IPS-NIHi7 (cell line): ENCODE measurements at regions not wholly inside any gene's neighbourhood (a gene's known extent, or its start where the extent isn't known, plus 50 kb on each side); places are given as distances from the start of the nearest gene placed in this dataset.
"Not testable (repeated sequence)": the region's sequence is repeated elsewhere in the genome, so short reads cannot be mapped to it uniquely, and the experiment has no call there.

Source experiments
- DNase-seq: peaks from one replicate; pipeline ENCODE4 v3.0.0; 2012; ENCODE audit warnings: mixed read lengths; ENCODE audit errors: extremely low spot score

DNA sequence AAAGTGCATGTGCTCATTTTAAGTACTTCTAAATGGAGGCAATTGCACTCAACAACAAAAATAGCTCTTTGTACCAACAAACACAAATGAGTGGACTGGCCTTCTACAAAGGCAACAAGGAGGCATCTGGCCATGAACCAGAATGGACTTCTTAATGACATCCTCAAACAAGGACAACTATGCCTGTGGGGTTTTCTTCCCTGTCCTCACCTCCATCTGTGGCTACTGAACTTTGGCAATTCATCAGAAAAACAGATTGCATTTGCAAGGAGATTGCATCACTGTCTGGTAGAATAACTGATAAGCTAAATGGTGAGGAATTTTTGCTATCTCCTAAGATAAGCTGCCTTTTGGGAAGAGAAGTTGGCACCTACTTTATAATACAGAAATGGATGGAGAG lies 447.3 kb upstream of the CCNG1 start:
- DNase-seq: no peak

DNA sequence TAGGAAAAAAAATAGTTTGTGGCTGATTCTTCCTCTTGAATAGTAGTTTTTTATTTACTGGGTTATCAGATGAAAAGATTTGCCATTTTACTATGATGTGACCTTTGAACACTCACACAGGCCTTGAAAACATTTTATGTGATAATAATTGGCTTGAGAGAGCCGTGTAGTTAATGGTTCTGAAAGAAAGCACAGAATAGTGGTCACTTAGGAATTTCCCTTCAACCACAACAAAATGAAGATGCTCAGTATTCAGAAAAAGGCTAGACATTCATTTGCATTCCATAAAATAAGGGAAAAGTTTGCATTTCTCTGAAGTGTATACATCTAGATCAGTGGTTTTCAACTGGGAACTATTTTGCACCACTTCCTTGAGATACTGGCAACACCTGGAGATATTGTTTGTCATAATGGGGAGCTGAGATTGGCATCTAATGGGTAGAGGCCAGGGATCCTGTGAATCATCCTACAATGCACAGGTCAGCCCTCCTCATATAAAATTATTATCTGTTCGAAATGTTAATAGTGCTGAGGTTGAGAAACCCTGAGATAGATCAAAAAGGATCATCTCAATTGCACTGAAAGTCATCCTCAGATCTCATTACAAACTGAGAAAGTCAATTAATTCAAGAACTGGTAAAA lies 446.4 kb upstream of the CCNG1 start:
- no peak for DNase-seq

GRCh38 chr5:162995568-162995967 lies 441.8 kb upstream of the CCNG1 start:
- no peak for DNase-seq

GRCh38 chr5:162996053-162996452 lies 441.3 kb upstream of the CCNG1 start:
- DNase-seq: no peak

DNA sequence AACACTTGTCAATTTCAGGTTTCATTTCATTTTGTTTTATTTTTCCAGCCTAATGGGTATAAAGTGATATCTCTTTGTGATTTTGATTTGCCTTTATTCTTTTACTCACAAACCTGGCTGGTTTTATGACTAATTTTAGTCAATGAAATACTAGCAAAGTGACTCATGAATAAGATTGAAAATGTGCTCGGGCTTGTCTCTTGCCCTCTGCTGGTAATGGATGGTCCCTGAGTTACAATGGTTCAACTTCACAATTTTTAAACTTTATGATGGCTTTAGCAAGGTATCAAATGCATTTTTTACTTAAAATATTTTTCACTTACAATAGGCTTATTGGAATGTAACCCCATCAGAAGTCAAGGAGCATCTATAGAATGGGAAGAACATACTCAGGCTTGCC lies 431.4 kb upstream of the CCNG1 start:
- no peak for DNase-seq

- DNase-seq: no peak
These were observed 414.7 kb upstream of the CCNG1 start for GRCh38 chr5:163022582-163023128.

DNA sequence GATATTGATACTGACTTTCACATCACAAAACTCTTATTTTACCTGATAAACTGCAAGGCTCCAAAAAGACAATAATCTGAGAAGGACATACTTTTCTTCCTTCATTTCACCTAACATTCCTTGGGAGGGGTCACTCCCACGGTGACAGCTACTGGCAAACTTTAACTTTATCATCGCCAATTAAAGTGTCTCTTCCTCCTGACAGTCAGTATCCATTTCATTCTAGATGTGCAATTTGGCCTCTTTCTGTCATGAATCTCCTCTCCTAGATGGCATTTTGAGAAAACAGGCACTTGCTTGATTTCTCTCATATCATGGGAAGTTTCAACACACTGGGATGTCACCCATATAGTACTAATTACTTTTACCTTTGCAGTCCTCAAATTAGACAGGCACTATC lies 413.5 kb upstream of the CCNG1 start:
- no peak for DNase-seq

DNA sequence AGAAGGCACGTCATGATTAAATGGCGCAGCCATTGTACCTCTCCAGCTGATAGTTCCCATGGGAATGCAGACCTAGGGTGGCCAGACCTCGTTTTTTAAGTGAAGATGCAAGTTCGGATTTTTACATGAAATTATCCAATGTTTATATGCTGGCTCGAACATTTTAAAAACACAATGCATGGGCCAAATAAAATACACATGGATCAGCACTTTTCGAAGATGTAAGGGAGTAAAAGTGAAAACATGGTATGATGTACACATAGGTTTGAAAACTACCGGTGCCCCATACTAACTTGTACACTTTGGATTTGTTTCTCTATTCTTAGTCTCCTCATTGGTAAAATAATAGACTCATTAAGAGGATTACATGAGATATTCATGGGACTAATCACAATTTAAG lies 412.5 kb upstream of the CCNG1 start:
- no peak for DNase-seq

DNA sequence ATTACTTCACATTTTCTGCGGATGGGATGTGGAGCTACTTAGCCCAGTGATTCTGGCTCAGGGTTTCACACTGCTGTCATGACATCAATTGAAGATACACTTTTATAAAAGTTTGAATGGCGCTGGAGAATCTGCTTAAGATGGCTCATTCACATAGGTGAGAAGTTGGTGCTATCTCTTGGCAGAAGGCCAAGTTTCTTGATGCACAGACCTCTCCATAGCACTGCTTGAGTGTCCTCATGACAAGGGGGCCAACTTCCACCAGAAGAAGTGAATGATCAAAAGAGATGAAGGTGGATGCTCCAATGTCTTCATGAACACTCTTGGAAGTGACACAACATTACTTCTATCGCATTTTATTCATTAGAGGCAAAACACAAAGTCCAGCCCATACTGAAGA lies 403.7 kb upstream of the CCNG1 start:
- no peak for DNase-seq

DNA sequence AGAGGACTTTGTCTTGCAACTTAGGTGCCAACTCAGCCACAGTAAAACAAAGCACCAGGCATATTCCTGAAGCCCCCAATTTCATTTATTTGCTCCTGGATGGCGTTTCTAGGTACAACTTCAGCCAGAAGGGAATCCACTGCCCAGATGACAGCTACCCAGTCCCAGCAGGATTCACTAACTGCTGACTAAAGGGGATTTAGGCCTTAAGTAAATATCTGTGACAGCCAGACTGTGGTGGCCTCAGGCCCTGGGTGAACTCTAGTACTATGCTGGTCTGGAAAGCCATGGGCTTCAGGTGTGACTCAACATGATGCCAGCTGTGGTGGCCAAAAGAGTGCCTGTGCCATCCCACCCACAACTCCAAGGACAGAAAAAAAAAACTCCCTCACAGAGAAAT lies 396.1 kb upstream of the CCNG1 start:
- DNase-seq: no peak

DNA sequence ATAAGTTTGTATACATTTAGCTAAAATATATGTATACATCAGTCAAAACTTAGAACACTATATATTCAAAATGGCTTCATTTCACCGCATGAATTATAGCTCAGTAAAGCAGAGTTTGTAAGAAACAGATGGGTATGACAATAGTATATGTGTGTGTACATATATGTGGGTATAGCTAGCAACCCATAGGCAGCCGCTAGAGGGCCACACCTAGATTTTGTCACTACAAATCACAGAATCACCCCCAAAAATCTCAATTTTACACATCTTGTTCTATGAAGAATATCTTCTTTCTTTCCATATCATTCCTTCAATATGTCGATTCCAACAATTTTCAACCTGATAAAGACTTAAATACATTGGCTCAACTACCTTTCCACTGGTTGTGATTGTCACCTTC lies 357.8 kb upstream of the CCNG1 start:
- no peak for DNase-seq

- DNase-seq: no peak
These were observed 348.2 kb upstream of the CCNG1 start for GRCh38 chr5:163089230-163089629.

DNA sequence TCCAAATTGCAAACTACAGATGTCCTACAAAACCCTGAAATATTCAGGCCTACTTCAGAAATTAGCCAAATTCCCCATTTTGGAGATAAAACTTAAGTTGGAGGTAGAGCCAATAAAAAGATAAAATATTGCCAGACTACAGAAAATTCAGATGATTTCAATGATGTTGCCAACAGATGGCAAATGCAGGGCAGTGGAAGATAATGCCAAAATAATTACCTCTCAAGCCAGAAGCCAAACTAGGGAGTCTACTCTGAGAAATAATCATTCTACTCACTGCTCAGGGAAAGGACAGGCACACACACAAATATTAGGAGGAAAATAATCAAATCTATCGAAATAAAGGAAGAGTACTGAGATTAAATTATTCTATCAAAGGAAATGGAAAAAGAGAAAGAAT lies 347.5 kb upstream of the CCNG1 start:
- DNase-seq: no peak

GRCh38 chr5:163094492-163095180 lies 342.8 kb upstream of the CCNG1 start:
- no peak for DNase-seq

DNA sequence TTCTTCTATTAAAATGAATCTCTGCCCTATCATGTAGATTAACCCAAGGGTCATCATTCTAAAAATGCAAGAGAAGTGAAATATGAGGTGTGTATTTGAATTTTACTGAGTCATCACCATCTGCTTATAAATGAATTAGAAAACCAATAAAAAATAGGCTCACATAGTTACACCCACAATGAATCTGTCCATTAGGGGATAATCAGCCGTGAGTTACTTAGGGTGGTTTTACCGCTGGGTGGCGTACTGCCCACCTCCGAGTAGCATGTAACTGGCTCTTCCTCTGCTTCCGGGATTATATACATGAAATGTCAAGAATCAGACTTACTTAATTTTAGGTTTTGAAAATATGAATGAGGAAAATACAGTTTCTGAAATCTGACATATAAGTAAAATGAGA lies 332.9 kb upstream of the CCNG1 start:
- peak; percentile 68 for DNase-seq

DNA sequence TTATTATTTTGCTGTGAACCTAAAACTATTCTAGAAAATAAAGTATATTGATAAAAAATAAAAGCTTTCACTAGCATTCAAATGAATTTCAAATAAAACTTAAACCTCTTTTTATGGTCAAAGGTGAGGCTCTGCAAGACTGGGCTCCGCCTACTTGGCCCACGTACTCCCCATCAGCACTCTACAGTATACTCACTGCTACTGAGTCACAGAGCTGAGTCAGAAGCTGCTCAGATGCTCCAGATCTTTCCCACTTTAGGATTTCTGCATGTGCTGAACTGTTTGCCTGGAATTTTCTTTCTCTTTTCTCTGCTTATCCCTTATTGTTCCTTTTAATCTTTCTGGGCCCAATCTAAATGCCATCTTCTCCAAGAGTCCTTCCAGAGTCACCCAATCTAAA lies 331.9 kb upstream of the CCNG1 start:
- no peak for DNase-seq

DNA sequence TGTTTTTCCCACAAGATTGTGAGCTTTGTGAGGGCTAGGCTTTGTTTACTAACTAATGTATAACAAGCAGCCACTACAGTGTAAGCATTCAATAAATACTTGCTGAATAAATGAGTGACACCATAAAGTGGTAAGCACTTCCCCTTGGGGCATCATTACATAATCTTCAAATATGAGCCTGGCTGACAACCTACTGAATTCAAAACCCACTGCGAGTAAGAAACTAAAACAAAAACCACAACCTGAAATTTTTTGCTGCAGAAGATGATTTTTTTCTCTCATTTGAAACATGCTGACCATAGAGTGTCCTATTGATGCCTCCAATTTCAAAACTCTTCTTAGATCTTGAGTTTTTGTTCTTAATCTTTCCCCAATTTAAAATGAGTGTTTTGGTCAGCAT lies 331.3 kb upstream of the CCNG1 start:
- no peak for DNase-seq

DNA sequence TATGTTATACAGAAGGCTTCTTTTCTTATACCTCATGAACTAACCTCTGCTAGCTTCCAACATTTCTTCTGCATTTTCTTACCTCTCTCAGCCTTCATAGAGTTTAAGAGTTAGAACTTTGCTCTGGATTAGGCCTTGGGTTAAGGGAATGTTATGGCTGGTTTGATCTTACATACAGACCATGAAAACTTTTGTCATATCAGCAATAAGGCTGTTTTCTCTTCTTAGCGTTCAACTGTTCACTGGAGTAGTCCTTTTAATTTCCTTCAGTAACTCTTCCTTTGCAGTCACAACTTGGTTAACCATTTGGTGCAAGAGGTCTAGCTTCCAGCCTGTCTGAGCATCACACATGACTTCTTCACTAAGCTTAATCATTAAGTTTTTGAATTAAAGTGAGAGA lies 329.0 kb upstream of the CCNG1 start:
- no peak for DNase-seq

- DNase-seq: no peak
These were observed 322.4 kb upstream of the CCNG1 start for GRCh38 chr5:163115011-163115410.

DNA sequence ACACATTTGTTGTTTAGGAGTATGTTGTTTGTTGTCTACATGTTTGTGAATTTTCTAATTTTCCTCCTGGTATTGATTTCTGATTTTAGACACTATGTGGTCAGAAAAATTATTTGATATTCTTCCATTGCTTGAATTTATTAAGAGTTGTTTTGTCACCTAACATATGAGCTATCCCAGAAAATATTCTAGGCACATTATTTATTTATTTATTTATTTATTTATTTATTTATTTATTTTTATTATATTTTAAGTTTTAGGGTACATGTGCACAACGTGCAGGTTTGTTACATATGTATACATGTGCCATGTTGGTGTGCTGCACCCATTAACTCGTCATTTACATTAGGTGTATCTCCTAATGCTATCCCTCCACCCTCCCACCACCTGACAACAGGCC lies 320.8 kb upstream of the CCNG1 start:
- not testable (repeated sequence) for DNase-seq

DNA sequence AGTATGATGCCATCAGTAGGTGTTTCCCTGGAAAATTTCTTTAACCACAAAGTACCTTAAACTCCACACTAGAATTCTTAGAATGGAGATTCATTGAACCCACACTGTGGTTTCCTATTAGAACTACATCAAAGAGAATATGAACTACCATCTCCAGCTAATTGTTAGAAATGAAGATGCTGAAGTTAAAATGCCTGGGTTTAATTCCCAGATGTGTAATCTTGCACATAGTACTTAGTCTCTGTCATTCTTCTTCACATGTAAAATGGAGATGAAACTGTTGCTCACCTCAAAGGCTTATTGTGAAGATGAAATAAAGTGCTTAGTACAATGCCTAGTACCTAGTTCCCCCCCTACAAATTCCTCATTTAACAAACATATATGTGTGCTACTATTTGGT lies 303.3 kb upstream of the CCNG1 start:
- no peak for DNase-seq

DNA sequence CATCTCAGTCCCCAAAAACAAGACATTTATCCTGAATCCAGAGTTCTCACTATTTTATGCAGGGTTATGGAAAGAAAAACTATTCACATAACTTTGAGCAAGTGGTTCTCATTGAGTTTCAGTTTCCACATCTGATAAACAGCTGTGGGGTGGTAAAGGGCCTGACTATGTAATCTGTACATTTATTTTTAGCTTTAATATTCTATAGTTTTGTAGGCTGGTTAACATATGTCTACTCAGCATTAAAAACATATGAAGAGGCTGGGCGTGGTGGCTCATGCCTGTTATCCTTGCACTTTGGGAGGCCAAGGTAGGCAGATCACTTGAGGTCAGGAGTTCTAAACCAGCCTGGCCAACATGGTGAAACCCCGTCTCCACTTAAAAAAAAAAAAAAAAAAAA lies 301.5 kb upstream of the CCNG1 start:
- no peak for DNase-seq

- no peak for DNase-seq
These were observed 275.9 kb upstream of the CCNG1 start for GRCh38 chr5:163161512-163161911.

DNA sequence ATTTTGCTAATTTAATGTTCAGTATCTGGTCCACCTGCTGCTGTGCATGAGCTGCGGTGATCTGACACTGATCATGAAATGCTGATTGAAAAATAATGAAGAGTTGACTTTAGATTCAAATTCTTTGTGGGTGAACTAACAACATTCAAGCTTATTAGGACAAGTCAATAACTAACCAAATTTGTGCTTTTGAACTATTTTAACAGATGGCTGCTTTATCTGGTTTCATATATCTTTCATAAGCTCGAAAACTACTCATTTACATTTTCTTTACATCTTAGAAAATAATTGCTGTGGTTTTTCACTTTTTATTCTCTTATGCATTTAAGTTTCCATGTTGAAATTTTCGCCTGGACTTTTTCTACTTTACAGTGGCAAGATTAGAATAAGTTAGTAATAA lies 274.8 kb upstream of the CCNG1 start:
- no peak for DNase-seq
